GM18861 (cell line): ENCODE measurements at regions not wholly inside any gene's neighbourhood (a gene's known extent, or its start where the extent isn't known, plus 50 kb on each side); places are given as distances from the start of the nearest gene placed in this dataset.

Experiments
- ATAC-seq: cut with Tn5 transposase; IDR thresholded peaks from one replicate; pipeline ENCODE4 v1.9.1; 2021; ENCODE audit not compliant: unreplicated experiment

- no peak for ATAC-seq
Observed at GRCh38 chr6:140857739-140858380, 1274.9 kb upstream of the GJE1 start.

DNA sequence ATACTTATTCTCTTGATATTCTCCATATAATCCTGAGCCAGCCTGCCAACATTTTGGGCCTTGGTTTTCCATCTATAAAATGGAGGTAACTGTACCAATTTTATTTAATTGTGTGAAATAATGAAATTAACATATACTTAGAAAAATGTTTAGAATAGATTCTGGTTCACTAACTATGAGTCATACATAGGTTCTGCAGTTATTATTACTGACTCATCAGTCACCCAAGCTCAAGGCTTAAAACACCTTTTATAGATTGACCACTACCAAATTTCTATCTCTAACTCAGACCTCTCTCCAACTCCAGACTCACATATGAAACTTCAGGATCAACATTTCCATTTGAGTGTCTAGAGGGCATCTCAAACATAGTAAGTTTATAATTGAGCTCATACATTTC lies 1277.2 kb upstream of the GJE1 start:
- no peak for ATAC-seq

- no peak for ATAC-seq
Observed at GRCh38 chr6:140854318-140854717, 1278.4 kb upstream of the GJE1 start.

- no peak for ATAC-seq
Observed at GRCh38 chr6:140850438-140850837, 1282.3 kb upstream of the GJE1 start.

DNA sequence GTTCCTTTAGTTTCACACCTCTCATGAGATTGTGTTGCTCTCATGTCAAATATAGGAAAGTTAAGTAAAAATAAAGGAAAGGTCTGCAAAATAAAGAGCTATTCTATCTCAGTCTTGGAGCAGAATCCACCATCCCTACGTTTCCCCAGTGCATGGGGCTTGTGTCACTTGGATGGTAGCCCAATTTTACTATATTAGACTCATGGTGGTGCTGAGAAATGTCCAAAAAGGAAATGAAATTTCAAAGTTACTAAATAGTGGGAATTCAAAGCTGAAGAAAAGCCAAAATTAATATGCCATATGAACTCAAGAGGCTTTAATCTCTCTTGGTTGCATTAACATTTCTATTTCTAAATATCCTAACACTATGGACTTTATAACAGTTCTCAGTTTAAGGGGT lies 1283.3 kb upstream of the GJE1 start:
- no peak for ATAC-seq

GRCh38 chr6:140847262-140847645 lies 1285.5 kb upstream of the GJE1 start:
- ATAC-seq = no peak

DNA sequence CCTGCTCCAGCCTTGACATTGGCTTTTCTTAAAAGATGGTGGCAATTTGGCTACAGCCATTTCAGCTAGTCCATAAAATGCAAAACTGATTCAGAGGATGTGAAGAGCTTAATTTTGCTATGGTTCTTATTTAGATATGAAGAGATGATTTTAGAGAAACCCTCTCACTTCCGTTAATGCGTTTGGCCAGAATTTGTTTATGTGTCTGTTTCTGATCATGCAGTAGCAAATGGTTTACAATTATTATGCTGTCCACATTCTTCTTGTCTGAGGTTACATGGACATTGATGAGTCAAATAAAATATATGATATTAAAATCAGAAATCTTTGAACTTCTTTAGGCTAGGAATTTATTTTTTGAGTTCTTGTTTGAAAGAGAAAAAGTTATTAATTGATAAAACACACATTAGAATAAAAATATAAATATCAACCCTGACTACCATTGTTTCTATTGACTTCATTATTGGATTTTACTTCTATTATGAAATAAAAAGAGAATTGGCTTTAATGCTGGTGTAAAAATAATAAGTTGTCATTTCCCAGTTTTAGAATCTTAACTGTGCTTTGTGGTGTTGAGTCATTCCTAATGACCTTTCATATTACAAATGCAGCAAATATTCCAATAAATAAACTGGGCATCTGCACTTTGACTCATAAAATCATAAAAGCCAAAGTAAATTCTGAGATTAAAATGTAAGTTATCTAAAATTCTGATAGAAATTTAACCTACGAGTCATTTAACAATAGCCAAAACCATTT lies 1286.0 kb upstream of the GJE1 start:
- ATAC-seq = no peak

- no peak for ATAC-seq
Observed at GRCh38 chr6:140845701-140846100, 1287.0 kb upstream of the GJE1 start.

DNA sequence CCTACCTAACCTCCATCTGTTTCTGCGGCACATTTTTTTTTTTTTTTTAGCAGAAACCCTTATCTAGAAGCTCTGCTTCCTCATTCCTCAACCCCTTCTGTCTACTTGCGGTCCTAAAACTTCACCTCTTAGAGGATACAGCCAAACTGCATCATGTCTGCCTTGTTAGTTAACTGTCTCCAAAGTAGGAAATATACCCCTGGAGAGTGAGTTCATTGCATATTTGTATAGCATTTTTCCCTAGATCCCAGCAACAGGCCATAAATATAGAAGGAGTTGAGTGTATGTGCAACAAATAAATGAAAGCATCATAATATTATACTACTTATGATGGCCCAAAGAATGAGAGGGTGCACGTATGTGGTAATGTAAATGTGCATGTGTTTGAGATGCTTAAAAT lies 1288.6 kb upstream of the GJE1 start:
- no peak for ATAC-seq

GRCh38 chr6:140833408-140833807 lies 1299.3 kb upstream of the GJE1 start:
- ATAC-seq = no peak

DNA sequence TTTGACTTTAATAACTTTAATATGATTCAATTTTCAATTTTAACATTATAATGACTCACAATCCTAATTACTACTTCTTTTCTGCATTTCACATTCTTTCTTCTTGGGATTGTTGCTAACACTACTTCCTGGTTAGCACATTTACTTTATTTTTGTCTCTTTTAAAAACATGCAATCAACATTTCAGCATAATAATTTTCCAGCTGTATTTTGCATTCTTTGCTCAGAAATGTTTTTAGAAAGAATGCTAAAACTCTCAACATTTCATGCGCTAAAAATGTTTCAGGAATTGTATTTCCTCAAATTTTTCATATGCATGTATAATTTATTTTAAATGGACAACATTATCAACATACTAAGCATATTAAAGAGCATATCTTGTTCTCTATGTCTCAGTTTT lies 1302.1 kb upstream of the GJE1 start:
- no peak for ATAC-seq

DNA sequence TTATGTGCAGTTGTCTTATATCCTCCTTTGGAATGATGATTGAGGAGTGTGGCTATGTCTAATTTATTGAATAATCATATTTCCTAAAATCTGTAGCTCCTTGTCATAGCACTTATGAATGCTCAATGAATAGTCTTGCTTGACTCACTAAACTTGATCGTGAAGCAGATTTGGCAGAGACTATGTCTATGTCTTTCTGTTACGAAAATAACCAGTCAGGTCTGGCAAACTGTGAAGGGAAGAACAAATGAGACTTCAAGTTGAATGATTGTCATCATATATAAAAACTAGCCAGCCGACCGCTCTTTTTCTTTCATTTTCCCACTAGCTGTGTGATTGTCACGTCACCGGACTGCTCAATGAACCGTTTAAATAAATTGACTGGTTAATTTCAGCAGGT lies 1303.9 kb upstream of the GJE1 start:
- ATAC-seq = no peak

- no peak for ATAC-seq
Observed at GRCh38 chr6:140827593-140827992, 1305.1 kb upstream of the GJE1 start.

DNA sequence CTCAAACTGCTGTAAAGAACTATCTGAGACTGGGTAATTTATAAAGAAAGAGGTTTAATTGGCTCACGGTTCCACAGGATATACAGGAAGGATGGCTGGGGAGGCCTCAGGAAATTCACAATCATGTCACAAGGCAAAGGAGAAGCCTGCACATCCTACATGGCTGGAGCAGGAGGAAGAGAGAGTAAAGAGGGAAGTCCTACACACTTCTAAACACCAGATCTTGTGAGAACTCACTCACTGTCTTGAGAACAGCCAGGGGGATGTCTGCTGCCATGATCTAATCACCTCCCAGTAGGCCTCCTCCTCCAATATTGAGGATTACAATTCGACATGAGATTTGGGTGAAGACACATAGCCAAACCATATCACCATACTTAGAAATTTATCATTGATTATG lies 1307.0 kb upstream of the GJE1 start:
- no peak for ATAC-seq

DNA sequence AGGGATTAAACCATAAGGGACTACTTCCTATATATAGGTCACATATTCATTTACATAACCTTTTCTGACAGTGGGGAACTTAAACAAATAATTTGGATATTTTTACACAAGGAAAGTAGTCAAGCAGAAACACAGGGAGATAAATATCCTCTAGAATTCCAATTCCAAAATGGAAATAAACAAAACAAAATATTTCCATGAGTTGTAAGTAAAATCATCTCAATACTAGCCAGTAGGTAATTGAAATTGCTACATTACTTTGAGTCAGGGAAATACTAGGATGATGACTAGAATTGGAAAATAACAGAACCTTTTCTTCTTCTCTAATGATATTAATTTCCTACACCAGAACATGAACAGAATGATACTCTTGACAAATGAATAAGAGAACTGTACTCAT lies 1308.1 kb upstream of the GJE1 start:
- no peak for ATAC-seq

- no peak for ATAC-seq
Observed at GRCh38 chr6:140821196-140821595, 1311.5 kb upstream of the GJE1 start.

DNA sequence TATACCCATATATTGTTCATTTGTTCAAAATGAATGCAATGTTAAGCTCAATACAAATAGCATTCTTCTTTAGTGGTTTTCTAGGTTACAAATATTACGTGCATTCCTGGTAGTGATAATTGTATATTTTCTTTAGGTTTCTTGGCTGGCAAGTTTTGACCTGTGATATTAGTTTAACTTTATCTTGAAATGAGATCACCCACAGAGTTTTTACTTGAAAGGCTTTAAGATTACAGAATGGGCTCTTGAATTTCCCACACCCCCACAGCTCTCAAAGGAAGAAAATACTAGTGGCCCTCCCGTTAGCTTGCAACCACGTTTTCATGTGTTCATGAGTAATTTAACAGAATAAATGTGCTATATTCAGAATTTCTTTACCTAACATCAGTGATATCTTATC lies 1315.5 kb upstream of the GJE1 start:
- no peak for ATAC-seq

GRCh38 chr6:140816681-140817080 lies 1316.0 kb upstream of the GJE1 start:
- no peak for ATAC-seq

- no peak for ATAC-seq
Observed at GRCh38 chr6:140812636-140813035, 1320.1 kb upstream of the GJE1 start.

- ATAC-seq = no peak
Observed at GRCh38 chr6:140811642-140812041, 1321.1 kb upstream of the GJE1 start.

DNA sequence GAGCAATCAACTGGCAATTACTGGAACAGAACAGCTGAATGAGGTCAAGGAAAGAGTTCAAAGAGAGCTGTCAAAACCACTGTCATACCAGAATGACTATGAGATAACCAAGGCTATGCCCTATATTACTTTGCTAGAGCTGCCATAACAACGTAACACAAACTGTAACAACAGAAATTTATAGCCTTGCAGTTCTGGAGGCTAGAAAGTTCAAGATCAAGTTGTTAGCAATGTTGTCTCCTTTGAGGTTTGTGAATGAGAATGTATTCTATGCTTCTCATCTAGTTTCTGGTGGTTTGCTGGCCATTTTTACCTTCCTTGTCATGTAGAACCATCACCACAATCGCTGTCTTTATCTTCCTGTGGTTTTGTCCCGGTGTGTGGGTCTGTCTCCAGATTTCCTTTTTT lies 1323.0 kb upstream of the GJE1 start:
- ATAC-seq = peak; percentile 79

DNA sequence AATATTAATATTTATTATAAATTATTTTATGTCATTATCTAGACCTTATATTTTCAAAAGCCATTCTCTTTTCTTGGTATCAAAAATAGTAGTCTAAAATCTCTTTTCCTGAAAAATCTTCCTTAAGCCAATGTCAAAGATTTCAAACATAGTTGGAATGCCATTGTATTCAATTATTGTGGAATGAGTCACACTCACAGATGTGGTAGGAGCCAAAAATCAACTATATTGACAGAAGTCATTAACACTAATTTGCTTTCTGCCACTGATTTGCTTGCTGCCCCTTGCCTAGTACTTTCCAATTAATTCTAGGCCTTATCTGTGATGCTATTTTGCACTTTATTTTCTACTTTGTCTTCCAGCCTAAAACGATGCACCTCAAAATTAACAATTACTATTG lies 1326.3 kb upstream of the GJE1 start:
- no peak for ATAC-seq

GRCh38 chr6:140794544-140794943 lies 1338.2 kb upstream of the GJE1 start:
- no peak for ATAC-seq
